GM12878 (cell line): ENCODE measurements at regions not wholly inside any gene's neighbourhood (a gene's known extent, or its start where the extent isn't known, plus 50 kb on each side); places are given as distances from the start of the nearest gene placed in this dataset.

ENCODE experiments used
- ATAC-seq: fragments of 200-7000 bp; cut with Tn5 transposase; 3 replicates; pipeline ENCODE4 v1.9.1; 2020; ENCODE audit warnings: mild to moderate bottlenecking, moderate library complexity
- BruUV-seq: library from RNA; stranded (reverse); fragments of 400-500 nt; replicated peaks from 2 replicates; lab custom pipeline; 2021; lab: Mats Ljungman, UMichigan
- CTCF ChIA-PET: fragments of 300-600 bp; sonication (Branson Sonifier 250); formaldehyde crosslinking; extraction: SDS; loops from one replicate; lab custom pipeline; 2021; ENCODE audit warnings: inconsistent platforms; lab: Yijun Ruan, JAX
- POLR2A ChIA-PET: fragments of 350-600 bp; formaldehyde crosslinking; extraction: SDS; loops from one replicate; lab custom pipeline; 2021; ENCODE audit warnings: inconsistent platforms; lab: Charles Lee
- RAD21 ChIA-PET: fragments of 300-600 bp; sonication (Branson Sonifier 250); formaldehyde crosslinking; loops from one replicate; lab custom pipeline; 2023; ENCODE audit warnings: antibody characterized with exemption; ENCODE audit not compliant: unreplicated experiment; lab: Charles Lee
- SMC1A ChIA-PET: fragments of 300-600 bp; sonication (Branson Sonifier 250); formaldehyde crosslinking; loops from one replicate; lab custom pipeline; 2023; ENCODE audit not compliant: unreplicated experiment, uncharacterized antibody; lab: Charles Lee
- DNase-seq: peaks from one replicate; pipeline ENCODE4 v3.0.0-alpha.2; 2011; ENCODE audit warnings: low read depth, low spot score
- FAIRE-seq: peaks from 3 replicates; lab custom pipeline; 2011; peaks lifted over from hg19 to GRCh38; lab: Jason Lieb, UNC
- H2AFZ ChIP-seq: 2 replicates; pipeline ENCODE4 v1.6.0; 2011; ENCODE audit warnings: low read depth, low read length, control low read depth; ENCODE audit not compliant: control insufficient read depth
- H3K27ac ChIP-seq: 2 replicates; pipeline ENCODE4 v1.5.1; 2011; ENCODE audit warnings: control low read depth; ENCODE audit not compliant: control insufficient read depth, insufficient read depth
- H3K27me3 ChIP-seq, 2 experiments: replicated peaks in 1 of 2; 2 replicates each; pipeline versions ENCODE4 v1.6.0 to v1.6.1; 2011; ENCODE audit warnings: low read length in 1 of 2; ENCODE audit not compliant: control insufficient read depth in 2 of 2, insufficient read depth in 2 of 2
- H3K36me3 ChIP-seq, 2 experiments: 2 replicates each; pipeline ENCODE4 v1.5.1; 2011; ENCODE audit warnings: low read length in 1 of 2; ENCODE audit not compliant: control insufficient read depth in 2 of 2, insufficient read depth in 2 of 2
- H3K4me1 ChIP-seq: 2 replicates; pipeline ENCODE4 v1.6.1; 2011; ENCODE audit warnings: mild to moderate bottlenecking, low read length, moderate library complexity, mixed read lengths; ENCODE audit not compliant: control insufficient read depth, insufficient read depth
- H3K4me2 ChIP-seq: 2 replicates; pipeline ENCODE4 v1.6.0; 2011; ENCODE audit warnings: control low read depth; ENCODE audit not compliant: control insufficient read depth, insufficient read depth
- H3K4me3 ChIP-seq: fragments of 200-600 bp; sonication (generic); 2 replicates; pipeline ENCODE4 v1.5.1; 2016
- H3K79me2 ChIP-seq: 2 replicates; pipeline ENCODE4 v1.6.0; 2011; ENCODE audit warnings: low read length; ENCODE audit not compliant: control insufficient read depth, insufficient read depth
- H3K9ac ChIP-seq: 2 replicates; pipeline ENCODE4 v1.8.0; 2011; ENCODE audit warnings: low read length, control low read depth, mixed read lengths; ENCODE audit not compliant: control insufficient read depth, insufficient read depth
- H3K9me3 ChIP-seq: replicated peaks from 3 replicates; pipeline ENCODE4 v1.5.1; 2011; ENCODE audit warnings: mild to moderate bottlenecking, low read length; ENCODE audit not compliant: control insufficient read depth, insufficient read depth
- H4K20me1 ChIP-seq: 2 replicates; pipeline ENCODE4 v1.6.0; 2011; ENCODE audit not compliant: control insufficient read depth, insufficient read depth
- EZH2 ChIP-seq: IDR thresholded peaks from 2 replicates; pipeline ENCODE4 v1.6.1; 2012; ENCODE audit warnings: low read depth, mild to moderate bottlenecking, control low read depth, inconsistent platforms, low read length, borderline replicate concordance; ENCODE audit not compliant: control insufficient read depth
- FOXM1 ChIP-seq: IDR thresholded peaks from 2 replicates; pipeline ENCODE4 v1.6.1; 2012; ENCODE audit warnings: low read depth, mild to moderate bottlenecking, inconsistent platforms, low read length, moderate library complexity
- IKZF2 ChIP-seq, 2 experiments: fragments of 450-650 bp; IDR thresholded peaks; 2 replicates each; pipeline ENCODE4 v1.6.1; 2017; ENCODE audit warnings: mild to moderate bottlenecking in 2 of 2, moderate library complexity in 2 of 2
- LARP7 ChIP-seq: fragments of 450-650 bp; IDR thresholded peaks from 2 replicates; pipeline ENCODE4 v1.6.1; 2017; ENCODE audit warnings: mild to moderate bottlenecking
- RAD21 ChIP-seq: IDR thresholded peaks from 2 replicates; pipeline ENCODE4 v1.6.1; 2011; ENCODE audit warnings: mild to moderate bottlenecking, low read depth, low read length, moderate library complexity; ENCODE audit not compliant: insufficient read depth
- REST ChIP-seq: IDR thresholded peaks from 2 replicates; pipeline ENCODE4 v1.6.1; 2012; ENCODE audit warnings: mild to moderate bottlenecking, low read depth, low read length
- ZBTB40 ChIP-seq: fragments of 450-650 bp; IDR thresholded peaks from 2 replicates; pipeline ENCODE4 v1.6.1; 2016; ENCODE audit warnings: mild to moderate bottlenecking, moderate library complexity, borderline replicate concordance
- WGBS: methylation state at CpG from one replicate; pipeline ENCODE4 v1.1.6; 2016; ENCODE audit warnings: low lambda C conversion rate; ENCODE audit not compliant: insufficient replicate concordance, insufficient coverage; ENCODE audit errors: missing lambda C conversion rate; 5-methylcytosine and 5-hydroxymethylcytosine counted together
- in situ Hi-C: fragments of 300-500 bp; cut with MboI; formaldehyde crosslinking; loops from 9 replicates; pipeline ENCODE4 v1.14.3; 2018; ENCODE audit warnings: mixed read lengths
- intact Hi-C: fragments of 100-400 bp; cut with micrococcal nuclease; formaldehyde crosslinking; loops from one replicate; pipeline ENCODE4 v1.14.2; 2022; ENCODE audit not compliant: unreplicated experiment

GRCh38 chr4:123936621-123937043 is 540.0 kb downstream of the SPRY1 start:
- no peak for ATAC-seq
- Histone ChIP-seq H3K4me1 (no peaks in the 10 kb centered on the region), H3K4me3 (no peak overlapping the region), H3K9ac (no peak overlapping the region), H3K79me2 (no peaks in the 10 kb centered on the region), H3K9me3 (no peaks in the 10 kb centered on the region), H3K4me2 (no peak overlapping the region), H3K27me3 (no peaks in the 10 kb centered on the region), H4K20me1 (no peaks in the 10 kb centered on the region), H3K36me3 (no peaks in the 10 kb centered on the region), H3K27ac (no peak overlapping the region), H2AFZ (no peak overlapping the region)
- in situ Hi-C loops, result no loop called here
- ChIA-PET RAD21 (no interaction called here), SMC1A (interaction anchor here (1.3 kb wide), 1 partner anchor 13 kb away, joined by 3 read pairs; no protein-coding TSS in a partner anchor), CTCF (interaction anchor here (0.9 kb wide), 1 partner anchor 323 kb away, joined by 3 read pairs; no protein-coding TSS in a partner anchor), POLR2A (no interaction called here)
- no peak for DNase-seq
- FAIRE-seq, result peak; percentile 18
- BruUV-seq, result no TSS peak
- WGBS, result 0% methylated on average over 2 of the region's 2 CpGs
- TF ChIP-seq LARP7 (no peak), REST (no peak), ZBTB40 (no peak), EZH2 (no peak), IKZF2 (IDR thresholded peaks at IDR 0.05) (no peak), RAD21 (no peak), FOXM1 (no peak)
- intact Hi-C loops, result no loop called here
